ENCODE measurements at regions not wholly inside any gene's neighbourhood (a gene's known extent, or its start where the extent isn't known, plus 50 kb on each side); places are given as distances from the start of the nearest gene placed in this dataset.
"Not testable (repeated sequence)": the region's sequence is repeated elsewhere in the genome, so short reads cannot be mapped to it uniquely, and the experiment has no call there.

GRCh38 chr10:9944690-9945089 is 1073.0 kb upstream of the CELF2 start:
- H3K4me3 ChIP-seq (ENCODE audit: low read depth, low read length) = no peak overlapping the region
- no peak for TF ChIP-seq CTCF (IDR thresholded peaks at IDR 0.05; ENCODE audit: insufficient read depth, low read depth, low read length)
- DNase-seq (ENCODE audit: low read depth) = no peak

- no peak overlapping the region for H3K4me3 ChIP-seq (ENCODE audit: low read depth, low read length)
- no peak for TF ChIP-seq CTCF (IDR thresholded peaks at IDR 0.05; ENCODE audit: insufficient read depth, low read depth, low read length)
- no peak for DNase-seq (ENCODE audit: low read depth)
Measured at GRCh38 chr10:9950070-9950469, 1067.6 kb upstream of the CELF2 start.

- no peak overlapping the region for H3K4me3 ChIP-seq (ENCODE audit: low read depth, low read length)
- TF ChIP-seq CTCF (IDR thresholded peaks at IDR 0.05; ENCODE audit: insufficient read depth, low read depth, low read length) = no peak
- DNase-seq (ENCODE audit: low read depth) = peak; percentile 63
Measured at GRCh38 chr10:9951481-9952257, 1066.0 kb upstream of the CELF2 start.

GRCh38 chr10:9957351-9957750 is 1060.3 kb upstream of the CELF2 start:
- no peak for TF ChIP-seq CTCF (IDR thresholded peaks at IDR 0.05; ENCODE audit: insufficient read depth, low read depth, low read length)
- H3K4me3 ChIP-seq (ENCODE audit: low read depth, low read length) = no peak overlapping the region
- peak; percentile 73 for DNase-seq (ENCODE audit: low read depth)

GRCh38 chr10:9957876-9958275 is 1059.8 kb upstream of the CELF2 start:
- H3K4me3 ChIP-seq (ENCODE audit: low read depth, low read length); DNase-seq (ENCODE audit: low read depth): not testable (repeated sequence)

- DNase-seq (ENCODE audit: low read depth) = no peak
- no peak overlapping the region for H3K4me3 ChIP-seq (ENCODE audit: low read depth, low read length)
- TF ChIP-seq CTCF (IDR thresholded peaks at IDR 0.05; ENCODE audit: insufficient read depth, low read depth, low read length) = no peak
Measured at GRCh38 chr10:9965341-9965740, 1052.3 kb upstream of the CELF2 start.

- no peak overlapping the region for H3K4me3 ChIP-seq (ENCODE audit: low read depth, low read length)
- DNase-seq (ENCODE audit: low read depth) = no peak
- no peak for TF ChIP-seq CTCF (IDR thresholded peaks at IDR 0.05; ENCODE audit: insufficient read depth, low read depth, low read length)
Measured at GRCh38 chr10:9986786-9987185, 1030.9 kb upstream of the CELF2 start.
